Lower leg skin (tissue), 3 donors: ENCODE measurements at regions not wholly inside any gene's neighbourhood (a gene's known extent, or its start where the extent isn't known, plus 50 kb on each side); places are given as distances from the start of the nearest gene placed in this dataset.

Source experiments
- CTCF ChIP-seq, 3 donors: fragments of 450-650 bp; IDR thresholded peaks; one replicate each; pipeline ENCODE4 v1.5.1; 2016; ENCODE audit warnings: antibody characterized with exemption in 3 of 3, mild to moderate bottlenecking in 3 of 3, moderate library complexity in 2 of 3
- POLR2A ChIP-seq, 2 donors: fragments of 450-650 bp; IDR thresholded peaks; one replicate each; pipeline ENCODE4 v1.6.1; 2016 to 2017; ENCODE audit warnings: antibody characterized with exemption in 2 of 2, mild to moderate bottlenecking in 1 of 2, moderate library complexity in 1 of 2

- no peak for TF ChIP-seq POLR2A (IDR thresholded peaks at IDR 0.05)
- no peak for TF ChIP-seq CTCF (IDR thresholded peaks at IDR 0.05)
These were observed 1047.2 kb downstream of the SLC6A15 start for GRCh38 chr12:83865431-83865830.
